ENCODE measurements at regions not wholly inside any gene's neighbourhood (a gene's known extent, or its start where the extent isn't known, plus 50 kb on each side); places are given as distances from the start of the nearest gene placed in this dataset.

- TF ChIP-seq EZH2 (IDR thresholded peaks at IDR 0.05; ENCODE audit: low read length, unreplicated experiment) (no peak), EZH2phosphoT487 (IDR thresholded peaks at IDR 0.05; ENCODE audit: borderline replicate concordance, low read length) (no peak)
- TF ChIP-seq, protein P1, sequence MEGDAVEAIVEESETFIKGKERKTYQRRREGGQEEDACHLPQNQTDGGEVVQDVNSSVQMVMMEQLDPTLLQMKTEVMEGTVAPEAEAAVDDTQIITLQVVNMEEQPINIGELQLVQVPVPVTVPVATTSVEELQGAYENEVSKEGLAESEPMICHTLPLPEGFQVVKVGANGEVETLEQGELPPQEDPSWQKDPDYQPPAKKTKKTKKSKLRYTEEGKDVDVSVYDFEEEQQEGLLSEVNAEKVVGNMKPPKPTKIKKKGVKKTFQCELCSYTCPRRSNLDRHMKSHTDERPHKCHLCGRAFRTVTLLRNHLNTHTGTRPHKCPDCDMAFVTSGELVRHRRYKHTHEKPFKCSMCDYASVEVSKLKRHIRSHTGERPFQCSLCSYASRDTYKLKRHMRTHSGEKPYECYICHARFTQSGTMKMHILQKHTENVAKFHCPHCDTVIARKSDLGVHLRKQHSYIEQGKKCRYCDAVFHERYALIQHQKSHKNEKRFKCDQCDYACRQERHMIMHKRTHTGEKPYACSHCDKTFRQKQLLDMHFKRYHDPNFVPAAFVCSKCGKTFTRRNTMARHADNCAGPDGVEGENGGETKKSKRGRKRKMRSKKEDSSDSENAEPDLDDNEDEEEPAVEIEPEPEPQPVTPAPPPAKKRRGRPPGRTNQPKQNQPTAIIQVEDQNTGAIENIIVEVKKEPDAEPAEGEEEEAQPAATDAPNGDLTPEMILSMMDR (conservative IDR thresholded peaks at IDR 0.05; ENCODE audit: low read depth, low read length) = no peak
Observed at GRCh38 chr1:86214605-86215004, 58.0 kb upstream of the COL24A1 start.
